GM12878 (cell line): ENCODE measurements at regions not wholly inside any gene's neighbourhood (a gene's known extent, or its start where the extent isn't known, plus 50 kb on each side); places are given as distances from the start of the nearest gene placed in this dataset.
"Not testable (repeated sequence)": the region's sequence is repeated elsewhere in the genome, so short reads cannot be mapped to it uniquely, and the experiment has no call there.

ENCODE experiments used
- ATAC-seq: fragments of 200-7000 bp; cut with Tn5 transposase; 3 replicates; pipeline ENCODE4 v1.9.1; 2020; ENCODE audit warnings: mild to moderate bottlenecking, moderate library complexity
- BruUV-seq: library from RNA; stranded (reverse); fragments of 400-500 nt; replicated peaks from 2 replicates; lab custom pipeline; 2021; lab: Mats Ljungman, UMichigan
- CTCF ChIA-PET: fragments of 300-600 bp; sonication (Branson Sonifier 250); formaldehyde crosslinking; extraction: SDS; loops from one replicate; lab custom pipeline; 2021; ENCODE audit warnings: inconsistent platforms; lab: Yijun Ruan, JAX
- POLR2A ChIA-PET: fragments of 350-600 bp; formaldehyde crosslinking; extraction: SDS; loops from one replicate; lab custom pipeline; 2021; ENCODE audit warnings: inconsistent platforms; lab: Charles Lee
- RAD21 ChIA-PET: fragments of 300-600 bp; sonication (Branson Sonifier 250); formaldehyde crosslinking; loops from one replicate; lab custom pipeline; 2023; ENCODE audit warnings: antibody characterized with exemption; ENCODE audit not compliant: unreplicated experiment; lab: Charles Lee
- SMC1A ChIA-PET: fragments of 300-600 bp; sonication (Branson Sonifier 250); formaldehyde crosslinking; loops from one replicate; lab custom pipeline; 2023; ENCODE audit not compliant: unreplicated experiment, uncharacterized antibody; lab: Charles Lee
- DNase-seq: peaks from one replicate; pipeline ENCODE4 v3.0.0-alpha.2; 2011; ENCODE audit warnings: low read depth, low spot score
- FAIRE-seq: peaks from 3 replicates; lab custom pipeline; 2011; peaks lifted over from hg19 to GRCh38; lab: Jason Lieb, UNC
- H2AFZ ChIP-seq: 2 replicates; pipeline ENCODE4 v1.6.0; 2011; ENCODE audit warnings: low read depth, low read length, control low read depth; ENCODE audit not compliant: control insufficient read depth
- H3K27ac ChIP-seq: 2 replicates; pipeline ENCODE4 v1.5.1; 2011; ENCODE audit warnings: control low read depth; ENCODE audit not compliant: control insufficient read depth, insufficient read depth
- H3K27me3 ChIP-seq, 2 experiments: replicated peaks in 1 of 2; 2 replicates each; pipeline versions ENCODE4 v1.6.0 to v1.6.1; 2011; ENCODE audit warnings: low read length in 1 of 2; ENCODE audit not compliant: control insufficient read depth in 2 of 2, insufficient read depth in 2 of 2
- H3K36me3 ChIP-seq, 2 experiments: 2 replicates each; pipeline ENCODE4 v1.5.1; 2011; ENCODE audit warnings: low read length in 1 of 2; ENCODE audit not compliant: control insufficient read depth in 2 of 2, insufficient read depth in 2 of 2
- H3K4me1 ChIP-seq: 2 replicates; pipeline ENCODE4 v1.6.1; 2011; ENCODE audit warnings: mild to moderate bottlenecking, low read length, moderate library complexity, mixed read lengths; ENCODE audit not compliant: control insufficient read depth, insufficient read depth
- H3K4me2 ChIP-seq: 2 replicates; pipeline ENCODE4 v1.6.0; 2011; ENCODE audit warnings: control low read depth; ENCODE audit not compliant: control insufficient read depth, insufficient read depth
- H3K4me3 ChIP-seq: fragments of 200-600 bp; sonication (generic); 2 replicates; pipeline ENCODE4 v1.5.1; 2016
- H3K79me2 ChIP-seq: 2 replicates; pipeline ENCODE4 v1.6.0; 2011; ENCODE audit warnings: low read length; ENCODE audit not compliant: control insufficient read depth, insufficient read depth
- H3K9ac ChIP-seq: 2 replicates; pipeline ENCODE4 v1.8.0; 2011; ENCODE audit warnings: low read length, control low read depth, mixed read lengths; ENCODE audit not compliant: control insufficient read depth, insufficient read depth
- H3K9me3 ChIP-seq: replicated peaks from 3 replicates; pipeline ENCODE4 v1.5.1; 2011; ENCODE audit warnings: mild to moderate bottlenecking, low read length; ENCODE audit not compliant: control insufficient read depth, insufficient read depth
- H4K20me1 ChIP-seq: 2 replicates; pipeline ENCODE4 v1.6.0; 2011; ENCODE audit not compliant: control insufficient read depth, insufficient read depth
- WGBS: methylation state at CpG from one replicate; pipeline ENCODE4 v1.1.6; 2016; ENCODE audit warnings: low lambda C conversion rate; ENCODE audit not compliant: insufficient replicate concordance, insufficient coverage; ENCODE audit errors: missing lambda C conversion rate; 5-methylcytosine and 5-hydroxymethylcytosine counted together
- in situ Hi-C: fragments of 300-500 bp; cut with MboI; formaldehyde crosslinking; loops from 9 replicates; pipeline ENCODE4 v1.14.3; 2018; ENCODE audit warnings: mixed read lengths
- intact Hi-C: fragments of 100-400 bp; cut with micrococcal nuclease; formaldehyde crosslinking; loops from one replicate; pipeline ENCODE4 v1.14.2; 2022; ENCODE audit not compliant: unreplicated experiment

- WGBS = 45% methylated on average over 25 of the region's 46 CpGs
- FAIRE-seq, H3K4me3 ChIP-seq, H3K9ac ChIP-seq, H3K36me3 ChIP-seq, POLR2A ChIA-PET, H3K4me1 ChIP-seq, in situ Hi-C loops, SMC1A ChIA-PET, H2AFZ ChIP-seq, CTCF ChIA-PET, BruUV-seq, H3K79me2 ChIP-seq, DNase-seq, H4K20me1 ChIP-seq, H3K9me3 ChIP-seq, H3K27me3 ChIP-seq, RAD21 ChIA-PET, H3K4me2 ChIP-seq, H3K27ac ChIP-seq, intact Hi-C loops: not testable (repeated sequence)
- peak; percentile 98 for ATAC-seq
Observed at GRCh38 chr21:10342261-10342956, 179.0 kb upstream of the TPTE start.

- CTCF ChIA-PET, H3K9ac ChIP-seq, intact Hi-C loops, ATAC-seq, H3K4me3 ChIP-seq, BruUV-seq, SMC1A ChIA-PET, POLR2A ChIA-PET, H2AFZ ChIP-seq, H3K9me3 ChIP-seq, DNase-seq, H3K4me2 ChIP-seq, H3K4me1 ChIP-seq, H4K20me1 ChIP-seq, RAD21 ChIA-PET, H3K27ac ChIP-seq, H3K27me3 ChIP-seq, FAIRE-seq, in situ Hi-C loops, H3K79me2 ChIP-seq, H3K36me3 ChIP-seq: not testable (repeated sequence)
- WGBS = 59% methylated on average over 49 of the region's 52 CpGs
Observed at GRCh38 chr21:10343146-10343935, 178.0 kb upstream of the TPTE start.

- DNase-seq, SMC1A ChIA-PET, H3K27ac ChIP-seq, H3K27me3 ChIP-seq, intact Hi-C loops, FAIRE-seq, H3K79me2 ChIP-seq, H3K4me3 ChIP-seq, BruUV-seq, in situ Hi-C loops, ATAC-seq, H3K4me2 ChIP-seq, H2AFZ ChIP-seq, CTCF ChIA-PET, POLR2A ChIA-PET, H4K20me1 ChIP-seq, H3K36me3 ChIP-seq, H3K9ac ChIP-seq, H3K9me3 ChIP-seq, RAD21 ChIA-PET, H3K4me1 ChIP-seq: not testable (repeated sequence)
- 8% methylated on average over 5 of the region's 5 CpGs for WGBS
Observed at GRCh38 chr21:10344266-10344665, 177.1 kb upstream of the TPTE start.

- H3K36me3 ChIP-seq, CTCF ChIA-PET, RAD21 ChIA-PET, H4K20me1 ChIP-seq, DNase-seq, intact Hi-C loops, H3K9ac ChIP-seq, H3K27me3 ChIP-seq, H3K27ac ChIP-seq, FAIRE-seq, BruUV-seq, in situ Hi-C loops, H3K4me3 ChIP-seq, H3K4me2 ChIP-seq, H3K4me1 ChIP-seq, H3K79me2 ChIP-seq, H2AFZ ChIP-seq, ATAC-seq, SMC1A ChIA-PET, H3K9me3 ChIP-seq, POLR2A ChIA-PET: not testable (repeated sequence)
- WGBS = 1% methylated on average over 3 of the region's 3 CpGs
Observed at GRCh38 chr21:10345178-10345612, 176.2 kb upstream of the TPTE start.
